Islet of Langerhans (tissue), 1 donor: ENCODE measurements at regions not wholly inside any gene's neighbourhood (a gene's known extent, or its start where the extent isn't known, plus 50 kb on each side); places are given as distances from the start of the nearest gene placed in this dataset.
"Not testable (repeated sequence)": the region's sequence is repeated elsewhere in the genome, so short reads cannot be mapped to it uniquely, and the experiment has no call there.

Experiments
- FAIRE-seq: peaks from one replicate; lab custom pipeline; 2011; peaks lifted over from hg19 to GRCh38; lab: Jason Lieb, UNC

GRCh38 chr13:87736849-87737385 is 65.7 kb downstream of the SLITRK5 start:
- no peak for FAIRE-seq

- no peak for FAIRE-seq
Observed at GRCh38 chr13:87754097-87754496, 82.9 kb downstream of the SLITRK5 start.

- FAIRE-seq, result no peak
Observed at GRCh38 chr13:87769445-87769844, 98.3 kb downstream of the SLITRK5 start.

- no peak for FAIRE-seq
Observed at GRCh38 chr13:87777387-87777786, 106.2 kb downstream of the SLITRK5 start.

- FAIRE-seq, result no peak
Observed at GRCh38 chr13:87778128-87778527, 107.0 kb downstream of the SLITRK5 start.

- FAIRE-seq, result no peak
Observed at GRCh38 chr13:87779426-87779825, 108.3 kb downstream of the SLITRK5 start.

- FAIRE-seq, result no peak
Observed at GRCh38 chr13:87783366-87783765, 112.2 kb downstream of the SLITRK5 start.

GRCh38 chr13:87788363-87788762 is 117.2 kb downstream of the SLITRK5 start:
- no peak for FAIRE-seq

- no peak for FAIRE-seq
Observed at GRCh38 chr13:87792878-87793277, 121.7 kb downstream of the SLITRK5 start.

- FAIRE-seq, result no peak
Observed at GRCh38 chr13:87798536-87798935, 127.4 kb downstream of the SLITRK5 start.

- FAIRE-seq, result no peak
Observed at GRCh38 chr13:87810391-87810801, 139.2 kb downstream of the SLITRK5 start.

GRCh38 chr13:87810920-87811344 is 139.8 kb downstream of the SLITRK5 start:
- FAIRE-seq, result no peak

- no peak for FAIRE-seq
Observed at GRCh38 chr13:87814403-87814802, 143.2 kb downstream of the SLITRK5 start.

GRCh38 chr13:87820241-87820640 is 149.1 kb downstream of the SLITRK5 start:
- FAIRE-seq, result no peak

- no peak for FAIRE-seq
Observed at GRCh38 chr13:87821512-87821911, 150.3 kb downstream of the SLITRK5 start.

GRCh38 chr13:87826301-87826700 is 155.1 kb downstream of the SLITRK5 start:
- FAIRE-seq, result not testable (repeated sequence)

GRCh38 chr13:87827479-87827878 is 156.3 kb downstream of the SLITRK5 start:
- FAIRE-seq, result no peak

- FAIRE-seq, result no peak
Observed at GRCh38 chr13:87837522-87837921, 166.4 kb downstream of the SLITRK5 start.

GRCh38 chr13:87837946-87838345 is 166.8 kb downstream of the SLITRK5 start:
- FAIRE-seq, result no peak

- FAIRE-seq, result no peak
Observed at GRCh38 chr13:87851410-87851809, 180.2 kb downstream of the SLITRK5 start.

- FAIRE-seq, result no peak
Observed at GRCh38 chr13:87855553-87855952, 184.4 kb downstream of the SLITRK5 start.

- FAIRE-seq, result no peak
Observed at GRCh38 chr13:87859261-87859660, 188.1 kb downstream of the SLITRK5 start.

- no peak for FAIRE-seq
Observed at GRCh38 chr13:87867426-87867825, 196.3 kb downstream of the SLITRK5 start.

- no peak for FAIRE-seq
Observed at GRCh38 chr13:87868731-87869130, 197.6 kb downstream of the SLITRK5 start.

GRCh38 chr13:87872813-87873212 is 201.6 kb downstream of the SLITRK5 start:
- FAIRE-seq, result no peak
